Vagina (tissue), 2 donors: ENCODE measurements at regions not wholly inside any gene's neighbourhood (a gene's known extent, or its start where the extent isn't known, plus 50 kb on each side); places are given as distances from the start of the nearest gene placed in this dataset.

Source experiments
- POLR2A ChIP-seq, 2 donors: fragments of 450-650 bp; IDR thresholded peaks; one replicate each; pipeline ENCODE4 v1.6.1; 2017; ENCODE audit warnings: antibody characterized with exemption in 2 of 2, mild to moderate bottlenecking in 2 of 2, moderate library complexity in 2 of 2
- POLR2AphosphoS5 ChIP-seq, 2 donors: sonication (generic); formaldehyde crosslinking; IDR thresholded peaks; one replicate each; pipeline ENCODE4 v1.9.0; 2017; ENCODE audit warnings: antibody characterized with exemption in 2 of 2, mild to moderate bottlenecking in 2 of 2, low read depth in 1 of 2; ENCODE audit not compliant: insufficient read depth in 1 of 2
- TF ChIP-seq, protein P1 (sequence below), 3 experiments: fragments of 450-650 bp in 2 of 3; fragments of 200-600 bp in 1 of 3; sonication (generic) in 1 of 3; IDR thresholded peaks; one replicate each; pipeline ENCODE4 v1.5.1; 2017 to 2019; ENCODE audit warnings: antibody characterized with exemption in 3 of 3, mild to moderate bottlenecking in 2 of 3, moderate library complexity in 2 of 3

DNA sequence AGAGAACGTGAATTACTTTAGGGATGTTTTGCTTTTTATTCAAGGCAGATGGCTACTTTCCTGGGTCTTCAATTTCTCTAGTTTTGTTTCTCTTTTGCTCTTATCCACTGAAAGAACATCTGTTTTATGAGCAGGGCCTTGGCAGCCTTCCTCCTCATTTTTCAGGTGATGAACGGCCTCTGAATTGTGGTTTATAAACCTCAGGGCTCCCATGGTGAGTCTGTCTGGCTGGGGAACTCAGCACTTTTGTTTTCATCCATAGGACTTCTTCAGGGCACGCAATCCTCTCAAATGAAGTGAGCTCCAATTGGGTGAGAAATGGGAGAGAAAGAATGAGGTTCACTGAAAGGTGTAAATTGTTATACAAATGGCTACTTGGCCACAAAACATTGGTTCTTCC lies 186.4 kb upstream of the ERCC4 start:
- TF ChIP-seq, protein P1, sequence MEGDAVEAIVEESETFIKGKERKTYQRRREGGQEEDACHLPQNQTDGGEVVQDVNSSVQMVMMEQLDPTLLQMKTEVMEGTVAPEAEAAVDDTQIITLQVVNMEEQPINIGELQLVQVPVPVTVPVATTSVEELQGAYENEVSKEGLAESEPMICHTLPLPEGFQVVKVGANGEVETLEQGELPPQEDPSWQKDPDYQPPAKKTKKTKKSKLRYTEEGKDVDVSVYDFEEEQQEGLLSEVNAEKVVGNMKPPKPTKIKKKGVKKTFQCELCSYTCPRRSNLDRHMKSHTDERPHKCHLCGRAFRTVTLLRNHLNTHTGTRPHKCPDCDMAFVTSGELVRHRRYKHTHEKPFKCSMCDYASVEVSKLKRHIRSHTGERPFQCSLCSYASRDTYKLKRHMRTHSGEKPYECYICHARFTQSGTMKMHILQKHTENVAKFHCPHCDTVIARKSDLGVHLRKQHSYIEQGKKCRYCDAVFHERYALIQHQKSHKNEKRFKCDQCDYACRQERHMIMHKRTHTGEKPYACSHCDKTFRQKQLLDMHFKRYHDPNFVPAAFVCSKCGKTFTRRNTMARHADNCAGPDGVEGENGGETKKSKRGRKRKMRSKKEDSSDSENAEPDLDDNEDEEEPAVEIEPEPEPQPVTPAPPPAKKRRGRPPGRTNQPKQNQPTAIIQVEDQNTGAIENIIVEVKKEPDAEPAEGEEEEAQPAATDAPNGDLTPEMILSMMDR (IDR thresholded peaks at IDR 0.05) = no peak
- TF ChIP-seq POLR2AphosphoS5 (IDR thresholded peaks at IDR 0.05; ENCODE audit: insufficient read depth in 1 of 2, low read depth in 1 of 2) (no peak), POLR2A (IDR thresholded peaks at IDR 0.05) (no peak)
